ENCODE measurements at regions not wholly inside any gene's neighbourhood (a gene's known extent, or its start where the extent isn't known, plus 50 kb on each side); places are given as distances from the start of the nearest gene placed in this dataset.

DNA sequence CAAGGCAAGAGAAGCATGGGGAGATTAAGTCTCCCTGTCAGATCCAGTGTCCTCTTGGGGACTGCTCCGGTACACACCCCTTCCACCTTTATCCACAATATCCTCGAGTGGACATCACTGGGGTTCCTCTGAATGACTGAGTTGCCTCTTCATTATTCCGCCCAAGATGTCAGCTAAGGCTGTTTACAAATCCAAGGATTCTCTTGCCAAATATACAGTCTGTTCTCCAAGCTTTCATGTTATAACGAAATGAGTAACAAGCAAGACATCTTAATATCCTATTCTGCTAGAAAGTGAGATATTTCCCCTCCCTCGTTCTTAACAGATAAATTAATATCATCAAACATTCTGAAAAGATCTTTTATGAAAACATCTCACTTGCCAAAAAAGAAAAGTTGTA, 314.1 kb upstream of the IRX5 start:
- no peak for DNase-seq

DNA sequence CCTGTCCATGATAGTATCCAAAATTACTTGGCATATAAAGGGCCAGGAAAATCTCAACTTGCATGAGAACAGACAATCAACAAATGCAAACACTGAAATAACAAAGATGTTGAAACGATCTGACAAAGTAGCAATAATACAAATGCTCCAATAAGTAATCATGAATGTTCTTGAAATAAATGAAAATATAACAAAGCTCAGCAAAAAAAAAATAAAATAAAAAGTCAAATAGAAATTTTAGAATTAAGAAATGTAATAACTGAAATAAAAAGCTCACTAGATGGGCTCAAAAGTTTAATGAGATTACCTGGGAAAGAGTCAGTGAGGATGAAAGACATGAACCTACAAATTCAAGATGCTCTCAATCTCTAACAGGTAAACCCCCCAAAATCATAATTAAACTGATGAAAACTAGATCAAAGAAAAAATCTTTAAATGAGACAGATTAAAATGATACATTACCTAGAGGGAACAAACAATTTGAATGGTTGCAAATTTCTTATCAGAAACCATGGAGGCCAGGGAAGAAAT, 319.0 kb upstream of the IRX3 start:
- DNase-seq = no peak

GRCh38 chr16:54602666-54603065, 316.1 kb upstream of the IRX3 start:
- no peak for DNase-seq

- DNase-seq = no peak
Measured at GRCh38 chr16:54597222-54597621, 310.6 kb upstream of the IRX3 start.

- no peak for DNase-seq
Measured at GRCh38 chr16:54595621-54596020, 309.0 kb upstream of the IRX3 start.

DNA sequence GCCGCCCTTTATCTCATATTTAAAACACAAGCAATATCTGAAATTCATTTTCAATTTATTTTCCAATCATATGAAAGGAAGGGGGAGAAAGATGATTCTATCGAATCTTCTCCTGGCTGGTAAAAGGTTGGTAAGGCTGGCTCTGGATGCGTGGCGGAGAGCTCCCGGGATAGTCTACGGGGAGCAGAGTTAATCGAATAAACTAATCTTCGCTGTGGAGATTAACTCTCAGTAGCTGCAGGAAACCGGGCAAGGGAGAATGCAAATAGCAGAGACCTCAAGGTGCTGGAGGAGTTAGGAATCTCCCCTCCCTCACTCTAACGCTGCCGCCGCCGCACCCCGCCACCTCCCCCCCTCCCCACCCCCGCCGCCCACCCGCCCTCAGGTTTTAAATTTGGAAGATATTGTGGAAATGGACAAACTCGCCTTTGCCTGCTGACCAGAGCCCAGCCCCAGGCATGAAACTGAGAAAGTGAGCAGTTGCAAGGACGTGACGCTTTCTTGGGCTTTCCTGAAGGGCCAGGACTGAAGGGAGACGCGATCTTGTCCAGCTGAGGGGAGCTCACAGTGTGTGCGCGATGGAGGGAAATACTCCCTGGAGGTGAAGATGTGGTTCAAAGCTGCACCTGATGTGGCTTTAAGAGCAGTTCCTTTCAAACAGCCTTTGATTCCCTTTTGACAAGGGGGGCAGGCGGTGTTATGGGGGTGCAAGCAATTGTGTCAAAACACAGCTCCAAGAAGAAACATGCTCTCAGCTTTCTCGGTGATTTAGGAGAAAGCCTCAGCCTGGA, 308.2 kb upstream of the IRX3 start:
- no peak for DNase-seq

DNA sequence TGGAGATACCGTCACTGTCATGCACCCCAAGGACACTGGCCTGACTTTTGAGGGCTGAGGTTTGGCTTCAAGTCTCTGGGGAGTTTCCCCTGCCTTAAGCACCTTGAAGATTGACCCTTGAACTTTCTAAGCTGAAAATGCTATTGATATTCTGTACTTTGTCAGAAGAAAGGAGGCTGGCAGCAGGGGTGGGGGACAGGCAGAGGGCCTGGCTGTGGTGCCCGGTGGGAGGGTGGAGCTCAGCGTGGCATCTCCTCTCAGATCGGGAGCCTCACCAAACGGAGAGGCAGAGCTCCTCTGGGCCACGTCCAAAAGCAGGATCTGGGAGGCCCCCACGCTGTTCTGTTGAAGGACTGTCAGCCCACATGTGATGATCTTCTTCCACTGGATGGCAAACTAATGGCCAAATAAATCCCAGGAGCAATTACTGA, 305.2 kb upstream of the IRX3 start:
- DNase-seq = no peak

- DNase-seq = no peak
Measured at GRCh38 chr16:54590836-54591235, 304.2 kb upstream of the IRX3 start.

- no peak for DNase-seq
Measured at GRCh38 chr16:54589326-54589725, 302.7 kb upstream of the IRX3 start.

- DNase-seq = no peak
Measured at GRCh38 chr16:54588026-54588425, 301.4 kb upstream of the IRX3 start.

DNA sequence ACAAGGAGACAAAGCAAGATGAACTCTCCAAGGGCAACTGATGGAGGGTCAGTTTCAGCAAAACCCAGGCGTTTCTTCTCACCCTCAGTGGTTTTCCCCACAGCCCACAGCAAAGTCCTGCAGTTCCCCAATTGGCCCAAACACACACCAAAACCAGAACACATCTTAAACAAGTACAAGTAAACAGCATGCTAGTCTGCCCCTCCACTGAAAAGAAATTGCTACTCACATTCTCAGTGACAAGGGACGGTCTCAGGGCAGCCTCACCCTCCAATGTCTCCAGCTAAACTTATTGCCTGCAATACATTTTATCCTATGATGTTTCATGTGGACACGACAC, 300.6 kb upstream of the IRX3 start:
- no peak for DNase-seq

GRCh38 chr16:54586474-54587175, 300.0 kb upstream of the IRX3 start:
- DNase-seq = no peak

DNA sequence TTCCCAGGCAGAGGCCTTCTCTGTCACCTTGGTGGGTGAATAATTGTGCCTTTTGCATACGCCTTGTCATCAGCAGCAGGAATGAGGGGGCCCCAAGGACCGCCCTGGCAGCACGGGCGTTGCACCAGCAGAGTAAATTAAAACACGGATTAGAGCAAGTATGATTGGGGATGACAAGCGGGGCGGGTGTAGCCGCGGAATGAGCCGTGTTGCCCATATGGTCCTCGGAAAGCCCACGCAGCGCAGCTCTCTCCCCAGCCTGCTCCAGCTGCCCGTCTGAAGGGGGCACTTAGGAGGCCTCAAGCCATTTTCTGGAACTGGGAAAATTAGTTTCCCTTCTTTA, 299.4 kb upstream of the IRX3 start:
- no peak for DNase-seq

- DNase-seq = no peak
Measured at GRCh38 chr16:54585094-54585997, 298.8 kb upstream of the IRX3 start.

GRCh38 chr16:54584121-54584520, 297.5 kb upstream of the IRX3 start:
- DNase-seq = no peak

DNA sequence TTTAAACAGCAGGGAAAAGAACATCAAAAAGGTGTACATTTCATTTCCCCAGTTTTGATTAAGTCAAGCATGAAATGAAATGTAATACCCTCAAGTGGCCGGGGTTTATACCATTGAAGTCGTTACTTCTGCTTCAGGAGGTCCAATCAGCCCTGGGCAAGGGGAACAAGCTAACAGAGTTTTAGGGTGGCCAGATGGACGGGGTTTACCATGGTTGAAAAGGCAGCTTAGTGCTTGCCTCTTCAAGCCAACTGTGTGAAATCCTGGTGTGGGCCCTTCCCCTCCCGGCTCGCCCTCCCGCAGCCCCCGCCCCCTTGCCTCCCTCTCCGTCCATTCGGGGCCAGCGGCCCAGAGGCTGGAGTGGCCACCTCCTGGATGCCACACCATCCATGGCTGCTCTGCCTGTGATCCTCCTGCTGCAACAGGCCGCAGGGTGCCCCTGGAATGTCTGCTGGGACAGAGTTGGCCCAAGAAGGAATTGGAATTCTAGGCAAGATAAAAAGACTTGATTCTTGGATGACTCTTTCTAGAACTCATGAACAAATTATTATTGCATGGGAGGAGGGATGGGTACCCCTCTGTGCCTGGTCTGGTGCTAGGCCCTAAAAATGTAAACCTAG, 296.2 kb upstream of the IRX3 start:
- no peak for DNase-seq

DNA sequence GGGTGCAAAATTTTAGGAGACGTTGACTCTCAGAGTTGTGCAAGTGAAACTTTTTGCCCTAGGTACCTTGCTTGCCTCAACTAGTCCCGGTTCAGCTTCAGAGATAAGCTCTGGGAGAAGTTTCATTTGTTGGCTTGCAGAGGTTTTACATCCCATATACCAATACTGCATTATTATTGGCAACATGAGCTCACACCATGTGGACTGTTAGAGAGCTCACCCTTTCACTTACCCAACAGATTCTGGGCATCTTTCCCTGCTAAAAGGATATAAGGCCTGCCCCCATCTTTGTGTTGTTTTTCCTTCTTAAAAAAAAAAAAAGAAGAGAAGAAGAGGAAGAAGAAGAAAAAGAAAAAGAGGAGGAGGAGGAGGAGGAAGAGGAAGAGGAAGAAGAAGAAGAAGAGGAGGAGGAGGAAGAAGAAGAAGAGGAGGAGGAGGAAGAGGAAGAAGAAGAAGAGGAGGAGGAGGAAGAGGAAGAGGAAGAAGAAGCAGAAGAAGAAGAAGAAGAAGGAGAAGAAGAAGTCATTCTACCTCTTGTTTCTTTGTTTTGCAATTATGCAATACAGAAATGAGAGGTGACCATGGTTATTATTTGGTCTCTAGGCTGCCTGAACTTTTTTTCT, 292.6 kb upstream of the IRX3 start:
- DNase-seq = no peak

- DNase-seq = no peak
Measured at GRCh38 chr16:54577651-54578128, 291.1 kb upstream of the IRX3 start.

DNA sequence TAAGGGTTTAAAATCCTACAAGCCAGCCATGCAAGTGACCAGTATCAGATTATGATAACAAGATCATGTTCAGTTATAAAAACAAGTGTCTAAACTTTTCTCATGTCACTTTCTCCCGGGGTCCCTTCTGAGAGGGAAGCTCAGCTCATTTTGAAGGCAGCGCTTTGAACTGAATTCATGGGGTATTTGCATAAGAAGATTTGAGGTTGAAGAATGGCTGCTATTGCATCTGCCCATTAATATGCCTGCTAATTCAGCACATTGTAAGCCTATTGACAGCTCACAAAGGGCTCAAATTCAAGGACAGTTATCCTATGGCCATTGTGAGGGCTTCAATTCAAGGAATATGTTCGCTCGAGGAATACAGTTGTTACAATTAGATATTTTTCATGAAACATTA, 290.2 kb upstream of the IRX3 start:
- DNase-seq = no peak

DNA sequence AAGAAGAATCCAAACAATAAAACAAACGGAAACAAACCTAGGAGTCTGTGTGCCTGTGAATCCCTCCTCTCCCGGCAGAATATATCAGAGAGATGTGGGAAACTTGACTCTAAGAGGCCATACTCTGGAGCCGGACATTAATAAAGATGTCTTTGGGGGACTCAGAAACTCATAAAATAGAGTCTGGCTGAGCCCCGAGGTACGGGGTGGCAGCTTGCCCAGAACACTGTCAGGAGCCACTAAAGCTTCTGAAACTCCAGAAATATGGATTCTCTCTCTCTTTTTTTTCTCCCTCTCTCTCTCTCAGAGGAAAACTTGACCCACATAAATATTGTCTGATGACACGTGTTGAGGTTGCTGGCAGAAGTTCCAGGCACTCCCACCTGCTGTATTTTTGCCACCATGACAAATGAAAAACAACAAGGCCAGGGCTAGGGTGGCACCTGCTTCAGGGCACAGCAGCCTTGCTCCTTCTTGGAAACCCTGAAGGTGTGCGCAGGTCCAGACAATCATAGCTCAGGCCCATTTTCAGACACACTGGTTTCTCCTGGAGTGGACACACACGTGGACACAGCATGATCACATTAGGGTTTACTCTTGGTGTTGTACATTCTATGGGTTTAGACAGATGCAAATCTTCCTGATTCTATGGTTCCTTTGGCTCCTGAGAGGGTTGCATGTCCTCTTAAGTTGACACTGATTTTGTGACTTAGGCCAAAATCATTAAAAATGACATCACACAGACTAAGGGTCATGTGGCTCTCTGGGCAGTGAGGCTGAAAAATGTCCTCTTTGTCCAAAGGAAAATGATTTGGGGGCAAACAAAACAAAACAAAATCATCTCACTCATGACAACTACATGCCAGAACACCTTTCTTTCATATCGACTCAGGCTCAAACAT, 282.6 kb upstream of the IRX3 start:
- DNase-seq = no peak

DNA sequence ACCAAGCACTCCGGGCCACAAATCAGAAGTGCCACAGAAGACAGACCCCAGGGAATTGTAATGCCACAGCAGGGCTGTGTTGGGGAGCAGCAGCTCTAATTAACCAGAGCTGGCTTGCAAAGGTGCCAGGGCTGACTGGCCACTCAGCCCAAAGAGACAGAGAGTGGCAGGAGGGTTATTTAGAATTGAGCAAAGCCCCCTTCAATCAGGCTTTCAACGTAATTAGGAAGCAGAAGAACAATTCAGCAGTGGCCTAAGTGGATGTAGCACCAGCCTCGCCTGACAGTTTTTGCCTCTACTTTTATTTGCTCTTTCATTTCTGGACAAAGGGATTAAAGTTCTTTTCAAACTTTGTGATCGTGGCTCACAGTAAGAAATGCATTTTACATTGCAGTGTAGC, 278.3 kb upstream of the IRX3 start:
- no peak for DNase-seq
